Vagina (tissue), 2 donors: ENCODE measurements at regions not wholly inside any gene's neighbourhood (a gene's known extent, or its start where the extent isn't known, plus 50 kb on each side); places are given as distances from the start of the nearest gene placed in this dataset.

ENCODE experiments used
- DNase-seq, 2 donors: peaks; one replicate each; pipeline ENCODE4 v3.0.0-alpha.2; 2017; ENCODE audit errors: extremely low spot score in 2 of 2
- H3K27ac ChIP-seq: fragments of 200-600 bp; sonication (generic); one replicate; pipeline ENCODE4 v1.5.1; 2019
- H3K27me3 ChIP-seq: fragments of 200-600 bp; sonication (generic); one replicate; pipeline ENCODE4 v1.5.1; 2019
- H3K36me3 ChIP-seq, 2 donors: fragments of 200-600 bp; sonication (generic); one replicate each; pipeline ENCODE4 v1.5.1; 2017 to 2019
- H3K4me1 ChIP-seq: fragments of 200-600 bp; sonication (generic); one replicate; pipeline ENCODE4 v1.5.1; 2019
- H3K4me3 ChIP-seq, 2 donors: fragments of 200-600 bp; sonication (generic); 1 replicate in 1 of 2; 2 replicates in 1 of 2; pipeline ENCODE4 v1.5.1; 2016 to 2019
- H3K9me3 ChIP-seq: fragments of 200-600 bp; sonication (generic); one replicate; pipeline ENCODE4 v1.5.1; 2019
- POLR2A ChIP-seq, 2 donors: fragments of 450-650 bp; IDR thresholded peaks; one replicate each; pipeline ENCODE4 v1.6.1; 2017; ENCODE audit warnings: antibody characterized with exemption in 2 of 2, mild to moderate bottlenecking in 2 of 2, moderate library complexity in 2 of 2
- POLR2AphosphoS5 ChIP-seq, 2 donors: sonication (generic); formaldehyde crosslinking; IDR thresholded peaks; one replicate each; pipeline ENCODE4 v1.9.0; 2017; ENCODE audit warnings: antibody characterized with exemption in 2 of 2, mild to moderate bottlenecking in 2 of 2, low read depth in 1 of 2; ENCODE audit not compliant: insufficient read depth in 1 of 2
- intact Hi-C: fragments of 100-400 bp; cut with DNase I; formaldehyde crosslinking; loops from one replicate; pipeline ENCODE4 v1.15.1; 2023
- TF ChIP-seq, protein P1 (sequence below), 3 experiments: fragments of 450-650 bp in 2 of 3; fragments of 200-600 bp in 1 of 3; sonication (generic) in 1 of 3; IDR thresholded peaks; one replicate each; pipeline ENCODE4 v1.5.1; 2017 to 2019; ENCODE audit warnings: antibody characterized with exemption in 3 of 3, mild to moderate bottlenecking in 2 of 3, moderate library complexity in 2 of 3

DNA sequence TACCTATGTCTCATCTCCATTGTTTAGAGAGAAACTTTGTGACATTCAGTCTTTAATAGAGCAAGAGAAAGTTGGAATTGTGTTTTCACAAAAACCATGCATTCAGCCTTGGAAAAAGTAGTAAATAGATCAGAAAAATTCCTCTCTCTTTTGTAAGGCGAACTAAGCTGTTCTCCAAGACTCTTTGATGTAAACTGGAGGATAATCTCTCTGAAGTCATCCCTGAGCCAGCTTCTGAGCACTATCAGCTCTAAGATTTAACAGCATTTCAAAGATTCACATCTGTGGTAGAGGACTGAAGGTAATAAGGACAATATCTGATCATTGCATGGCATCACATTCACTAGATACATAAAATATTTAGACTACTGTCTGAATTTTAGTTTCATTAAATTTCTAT lies 904.6 kb upstream of the ATXN8OS start:
- Histone ChIP-seq H3K4me3 (no peak overlapping the region), H3K36me3 (no peaks in the 10 kb centered on the region), H3K9me3 (no peaks in the 10 kb centered on the region), H3K4me1 (no peaks in the 10 kb centered on the region), H3K27ac (no peak overlapping the region), H3K27me3 (no peaks in the 10 kb centered on the region)
- intact Hi-C loops: no loop called here
- TF ChIP-seq POLR2AphosphoS5 (IDR thresholded peaks at IDR 0.05; ENCODE audit: insufficient read depth in 1 of 2, low read depth in 1 of 2) (no peak), POLR2A (IDR thresholded peaks at IDR 0.05) (no peak)
- TF ChIP-seq, protein P1, sequence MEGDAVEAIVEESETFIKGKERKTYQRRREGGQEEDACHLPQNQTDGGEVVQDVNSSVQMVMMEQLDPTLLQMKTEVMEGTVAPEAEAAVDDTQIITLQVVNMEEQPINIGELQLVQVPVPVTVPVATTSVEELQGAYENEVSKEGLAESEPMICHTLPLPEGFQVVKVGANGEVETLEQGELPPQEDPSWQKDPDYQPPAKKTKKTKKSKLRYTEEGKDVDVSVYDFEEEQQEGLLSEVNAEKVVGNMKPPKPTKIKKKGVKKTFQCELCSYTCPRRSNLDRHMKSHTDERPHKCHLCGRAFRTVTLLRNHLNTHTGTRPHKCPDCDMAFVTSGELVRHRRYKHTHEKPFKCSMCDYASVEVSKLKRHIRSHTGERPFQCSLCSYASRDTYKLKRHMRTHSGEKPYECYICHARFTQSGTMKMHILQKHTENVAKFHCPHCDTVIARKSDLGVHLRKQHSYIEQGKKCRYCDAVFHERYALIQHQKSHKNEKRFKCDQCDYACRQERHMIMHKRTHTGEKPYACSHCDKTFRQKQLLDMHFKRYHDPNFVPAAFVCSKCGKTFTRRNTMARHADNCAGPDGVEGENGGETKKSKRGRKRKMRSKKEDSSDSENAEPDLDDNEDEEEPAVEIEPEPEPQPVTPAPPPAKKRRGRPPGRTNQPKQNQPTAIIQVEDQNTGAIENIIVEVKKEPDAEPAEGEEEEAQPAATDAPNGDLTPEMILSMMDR (IDR thresholded peaks at IDR 0.05): no peak
- no peak for DNase-seq

GRCh38 chr13:69199664-69200063 lies 908.0 kb upstream of the ATXN8OS start:
- no peak for TF ChIP-seq POLR2A (IDR thresholded peaks at IDR 0.05)
- TF ChIP-seq, protein P1 (IDR thresholded peaks at IDR 0.05): no peak
- no peak for TF ChIP-seq POLR2AphosphoS5 (IDR thresholded peaks at IDR 0.05; ENCODE audit: insufficient read depth in 1 of 2, low read depth in 1 of 2)
- Histone ChIP-seq H3K36me3 (no peaks in the 10 kb centered on the region), H3K4me3 (no peak overlapping the region)

DNA sequence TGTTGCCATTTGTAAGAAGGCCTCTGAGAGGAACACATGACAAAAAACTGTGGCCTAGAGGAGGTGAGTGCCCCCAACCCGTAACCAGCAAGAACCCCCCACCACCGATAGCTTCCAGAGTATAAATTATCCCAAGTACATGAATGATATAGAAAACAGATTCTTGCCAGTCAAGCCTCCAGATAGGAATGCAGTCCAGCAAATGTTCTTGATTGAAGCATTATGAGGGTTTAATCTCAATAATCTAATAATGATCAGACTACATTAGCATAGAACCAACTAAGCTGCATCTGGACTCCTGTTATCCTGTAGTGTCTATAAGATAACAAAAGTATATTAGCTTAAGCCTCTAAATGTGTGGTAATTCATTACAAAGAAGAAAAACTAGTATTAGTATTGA lies 908.9 kb upstream of the ATXN8OS start:
- Histone ChIP-seq H3K36me3 (no peaks in the 10 kb centered on the region), H3K9me3 (no peaks in the 10 kb centered on the region), H3K4me1 (no peaks in the 10 kb centered on the region), H3K27me3 (no peaks in the 10 kb centered on the region), H3K27ac (no peak overlapping the region), H3K4me3 (no peak overlapping the region)
- intact Hi-C loops: no loop called here
- DNase-seq: no peak
- TF ChIP-seq POLR2AphosphoS5 (IDR thresholded peaks at IDR 0.05; ENCODE audit: insufficient read depth in 1 of 2, low read depth in 1 of 2) (no peak), POLR2A (IDR thresholded peaks at IDR 0.05) (no peak)
- TF ChIP-seq, protein P1 (IDR thresholded peaks at IDR 0.05): no peak

More at GRCh38 chr13:69199664-69200063, 908.0 kb upstream of the ATXN8OS start:
- intact Hi-C loops: no loop called here
- Histone ChIP-seq H3K27ac (no peak overlapping the region), H3K9me3 (no peaks in the 10 kb centered on the region), H3K27me3 (no peaks in the 10 kb centered on the region), H3K4me1 (no peaks in the 10 kb centered on the region)
- no peak for DNase-seq

- Histone ChIP-seq H3K4me1 (no peaks in the 10 kb centered on the region), H3K27me3 (no peaks in the 10 kb centered on the region), H3K4me3 (no peak overlapping the region), H3K36me3 (no peaks in the 10 kb centered on the region), H3K9me3 (no peaks in the 10 kb centered on the region), H3K27ac (no peak overlapping the region)
- DNase-seq: no peak
- TF ChIP-seq POLR2AphosphoS5 (IDR thresholded peaks at IDR 0.05; ENCODE audit: insufficient read depth in 1 of 2, low read depth in 1 of 2) (no peak), POLR2A (IDR thresholded peaks at IDR 0.05) (no peak)
- TF ChIP-seq, protein P1 (IDR thresholded peaks at IDR 0.05): no peak
- intact Hi-C loops: no loop called here
Observed at GRCh38 chr13:69194130-69194529, 913.5 kb upstream of the ATXN8OS start.

DNA sequence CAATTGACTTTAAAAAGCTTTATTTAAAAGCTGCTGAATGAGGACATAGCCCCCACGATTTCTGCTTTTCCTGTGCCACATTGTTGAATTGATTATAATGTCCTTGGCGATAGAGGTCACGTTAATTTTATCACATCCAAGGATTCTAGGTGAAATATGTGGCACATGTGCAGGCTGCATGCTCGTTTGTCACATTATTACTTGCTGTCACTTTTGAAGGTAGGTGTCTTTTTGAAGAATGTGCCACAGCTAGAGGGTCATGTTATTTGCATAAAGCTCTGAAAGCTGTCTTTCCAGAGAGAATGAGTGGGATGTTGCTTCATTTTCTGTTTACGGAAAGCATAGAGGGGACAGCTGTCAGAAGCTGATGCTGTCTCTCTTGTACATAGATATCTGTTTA lies 927.6 kb upstream of the ATXN8OS start:
- DNase-seq: no peak
- intact Hi-C loops: no loop called here
- no peak overlapping the region for H3K27ac ChIP-seq
- H3K4me3 ChIP-seq: no peak overlapping the region
- H3K4me1 ChIP-seq: no peaks in the 10 kb centered on the region
- no peaks in the 10 kb centered on the region for H3K9me3 ChIP-seq
- no peaks in the 10 kb centered on the region for H3K36me3 ChIP-seq
- TF ChIP-seq, protein P1 (IDR thresholded peaks at IDR 0.05): no peak
- TF ChIP-seq POLR2A (IDR thresholded peaks at IDR 0.05) (no peak), POLR2AphosphoS5 (IDR thresholded peaks at IDR 0.05; ENCODE audit: insufficient read depth in 1 of 2, low read depth in 1 of 2) (no peak)
- H3K27me3 ChIP-seq: no peaks in the 10 kb centered on the region
